GM12865 (cell line): ENCODE measurements at regions not wholly inside any gene's neighbourhood (a gene's known extent, or its start where the extent isn't known, plus 50 kb on each side); places are given as distances from the start of the nearest gene placed in this dataset.

Experiments used
- DNase-seq: peaks from one replicate; pipeline ENCODE4 v3.0.0; 2010; ENCODE audit warnings: low read depth
- H3K4me3 ChIP-seq: 2 replicates; pipeline ENCODE4 v1.5.1; 2011; ENCODE audit warnings: mild to moderate bottlenecking, low read depth, low read length, control low read depth
- TF ChIP-seq, protein P1 (sequence below): IDR thresholded peaks from 2 replicates; pipeline ENCODE4 v1.5.1; 2011; ENCODE audit warnings: low read length, control low read depth, low read depth, inconsistent platforms; ENCODE audit not compliant: insufficient read depth; ENCODE audit errors: missing control alignments

DNA sequence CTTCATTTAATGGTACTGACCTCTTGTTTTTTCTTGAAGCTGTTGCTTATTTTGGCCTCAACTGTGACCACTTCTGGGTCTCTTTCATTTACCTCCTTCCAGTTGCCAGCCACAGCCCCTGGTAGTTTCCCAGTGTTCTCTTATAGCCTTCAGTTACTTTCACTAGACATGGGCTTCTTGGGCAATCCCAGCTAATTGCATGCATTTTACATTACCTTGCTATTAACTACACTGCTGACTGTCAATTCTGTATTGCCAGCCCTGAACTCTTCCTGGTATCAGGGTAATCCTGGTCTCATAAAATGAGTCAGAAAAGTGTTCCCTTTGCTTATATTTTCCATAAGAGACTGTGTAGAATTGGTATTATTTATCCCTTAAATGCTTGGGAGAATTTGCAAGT is 195.8 kb upstream of the LARGE1 start:
- H3K4me3 ChIP-seq: no peak overlapping the region
- TF ChIP-seq, protein P1, sequence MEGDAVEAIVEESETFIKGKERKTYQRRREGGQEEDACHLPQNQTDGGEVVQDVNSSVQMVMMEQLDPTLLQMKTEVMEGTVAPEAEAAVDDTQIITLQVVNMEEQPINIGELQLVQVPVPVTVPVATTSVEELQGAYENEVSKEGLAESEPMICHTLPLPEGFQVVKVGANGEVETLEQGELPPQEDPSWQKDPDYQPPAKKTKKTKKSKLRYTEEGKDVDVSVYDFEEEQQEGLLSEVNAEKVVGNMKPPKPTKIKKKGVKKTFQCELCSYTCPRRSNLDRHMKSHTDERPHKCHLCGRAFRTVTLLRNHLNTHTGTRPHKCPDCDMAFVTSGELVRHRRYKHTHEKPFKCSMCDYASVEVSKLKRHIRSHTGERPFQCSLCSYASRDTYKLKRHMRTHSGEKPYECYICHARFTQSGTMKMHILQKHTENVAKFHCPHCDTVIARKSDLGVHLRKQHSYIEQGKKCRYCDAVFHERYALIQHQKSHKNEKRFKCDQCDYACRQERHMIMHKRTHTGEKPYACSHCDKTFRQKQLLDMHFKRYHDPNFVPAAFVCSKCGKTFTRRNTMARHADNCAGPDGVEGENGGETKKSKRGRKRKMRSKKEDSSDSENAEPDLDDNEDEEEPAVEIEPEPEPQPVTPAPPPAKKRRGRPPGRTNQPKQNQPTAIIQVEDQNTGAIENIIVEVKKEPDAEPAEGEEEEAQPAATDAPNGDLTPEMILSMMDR: no peak
- DNase-seq: no peak

DNA sequence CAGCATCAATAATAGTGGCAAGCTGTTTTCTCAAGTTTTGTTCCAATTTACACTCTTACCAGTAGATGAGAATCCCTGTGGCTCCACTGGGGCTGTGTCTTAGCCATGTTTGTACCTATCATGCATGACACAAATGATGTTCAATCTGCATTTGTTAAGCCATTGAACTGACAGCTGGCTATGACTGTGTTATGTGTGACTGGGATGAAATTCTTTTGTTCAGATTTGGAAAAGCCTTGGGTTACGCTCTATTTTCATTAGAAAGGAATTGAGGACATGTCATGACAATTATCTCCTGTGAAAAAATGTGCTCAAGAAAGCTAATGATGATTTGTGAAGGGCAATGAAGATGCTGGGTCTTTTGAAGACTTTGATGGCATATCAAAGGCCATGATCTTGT is 201.8 kb upstream of the LARGE1 start:
- no peak for DNase-seq
- TF ChIP-seq, protein P1: no peak
- no peak overlapping the region for H3K4me3 ChIP-seq

DNA sequence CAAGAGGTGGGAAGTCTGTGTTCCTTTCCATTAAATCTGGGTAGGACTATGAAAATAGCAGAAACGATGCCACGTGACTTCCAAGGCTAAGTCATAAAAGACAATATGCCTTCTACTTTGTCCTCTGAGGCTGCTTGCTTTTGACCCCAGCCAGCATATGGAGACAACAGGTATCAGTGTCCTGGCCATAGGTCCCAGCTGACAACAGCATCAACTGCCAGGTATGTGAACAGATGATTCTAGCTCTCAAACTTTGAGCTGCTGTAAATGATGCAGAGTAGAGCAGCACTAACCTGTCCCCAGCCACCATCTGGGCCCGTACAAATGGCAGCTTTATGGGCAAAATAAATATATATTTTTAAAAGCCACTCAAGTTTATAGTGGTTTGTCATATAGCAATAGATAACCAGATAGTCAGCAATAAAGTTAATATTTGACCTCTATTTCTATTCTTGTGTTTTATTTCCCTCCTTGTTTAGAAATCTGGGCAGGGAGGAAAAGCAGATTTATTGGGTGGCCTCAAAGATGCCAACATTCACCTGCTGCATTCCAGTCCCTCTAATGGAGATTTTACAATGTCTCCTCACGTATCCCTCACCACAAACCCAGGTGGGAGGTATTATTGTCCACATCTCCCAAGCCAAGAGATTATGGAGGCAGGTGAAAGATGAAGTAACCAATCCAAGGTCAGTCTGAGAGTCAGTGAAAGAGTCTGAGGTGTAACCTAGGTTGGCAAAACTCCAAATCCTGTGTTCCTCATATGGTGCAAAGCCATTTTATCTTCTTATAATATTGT is 209.6 kb upstream of the LARGE1 start:
- TF ChIP-seq, protein P1: no peak
- H3K4me3 ChIP-seq: no peak overlapping the region
- DNase-seq: no peak

DNA sequence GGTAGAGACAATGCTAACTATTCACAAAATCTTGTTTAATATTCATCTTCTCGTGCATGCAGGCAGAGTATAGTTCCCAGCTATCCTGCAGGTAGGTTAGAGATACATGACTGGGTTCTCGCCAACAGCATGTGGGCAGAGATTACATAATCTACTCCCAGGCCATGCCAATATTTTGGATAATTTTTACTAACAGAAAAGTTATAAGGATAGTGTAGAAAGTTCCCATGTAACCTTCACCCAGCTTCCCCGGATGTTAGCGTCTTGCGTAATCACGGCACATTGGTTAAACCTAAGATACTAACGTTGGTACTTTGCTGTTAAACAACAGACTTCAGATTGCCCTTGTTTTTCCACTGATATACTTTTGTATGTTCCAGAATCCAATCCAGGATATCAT is 215.5 kb upstream of the LARGE1 start:
- H3K4me3 ChIP-seq: no peak overlapping the region
- TF ChIP-seq, protein P1: no peak
- DNase-seq: no peak

DNA sequence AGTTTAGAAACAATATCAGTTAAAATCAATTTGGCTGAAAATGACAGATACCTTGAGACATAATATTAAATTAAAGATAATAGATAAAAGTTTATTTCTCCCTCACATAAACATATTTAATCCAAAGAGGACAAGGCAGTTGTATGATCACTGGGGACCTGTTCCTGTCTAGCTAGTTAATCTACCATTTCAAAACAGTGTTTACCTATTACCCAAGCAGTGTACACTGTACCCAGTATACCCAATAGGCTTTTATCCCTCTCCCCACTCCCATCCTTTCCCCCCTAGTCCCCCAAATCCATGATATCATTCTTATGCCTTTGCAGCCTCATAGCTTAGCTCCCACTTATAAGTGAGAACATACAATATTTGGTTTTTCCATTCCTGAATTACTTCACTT is 229.7 kb upstream of the LARGE1 start:
- H3K4me3 ChIP-seq: no peak overlapping the region

DNA sequence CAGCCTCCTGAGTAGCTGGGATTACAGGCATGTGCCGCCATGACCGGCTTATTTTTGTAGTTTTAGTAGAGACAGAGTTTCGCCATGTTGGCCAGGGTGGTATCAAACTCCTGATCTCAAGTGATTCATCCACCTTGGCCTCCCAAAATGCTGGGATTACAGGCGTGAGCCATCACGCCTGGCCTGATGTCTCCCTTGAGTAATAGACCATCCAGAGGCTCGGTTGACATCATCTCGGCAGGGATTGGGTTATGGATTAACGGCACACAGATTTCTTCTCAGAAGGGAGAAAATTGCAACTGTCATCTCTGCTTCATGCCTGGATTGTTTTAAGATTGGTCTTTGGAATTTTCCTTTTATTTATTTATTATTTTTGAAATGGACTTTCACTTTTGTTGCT is 239.2 kb upstream of the LARGE1 start:
- TF ChIP-seq, protein P1: no peak
- no peak for DNase-seq
- no peak overlapping the region for H3K4me3 ChIP-seq

More for the DNA sequence above, 229.7 kb upstream of the LARGE1 start:
- no peak for DNase-seq
- TF ChIP-seq, protein P1: no peak

DNA sequence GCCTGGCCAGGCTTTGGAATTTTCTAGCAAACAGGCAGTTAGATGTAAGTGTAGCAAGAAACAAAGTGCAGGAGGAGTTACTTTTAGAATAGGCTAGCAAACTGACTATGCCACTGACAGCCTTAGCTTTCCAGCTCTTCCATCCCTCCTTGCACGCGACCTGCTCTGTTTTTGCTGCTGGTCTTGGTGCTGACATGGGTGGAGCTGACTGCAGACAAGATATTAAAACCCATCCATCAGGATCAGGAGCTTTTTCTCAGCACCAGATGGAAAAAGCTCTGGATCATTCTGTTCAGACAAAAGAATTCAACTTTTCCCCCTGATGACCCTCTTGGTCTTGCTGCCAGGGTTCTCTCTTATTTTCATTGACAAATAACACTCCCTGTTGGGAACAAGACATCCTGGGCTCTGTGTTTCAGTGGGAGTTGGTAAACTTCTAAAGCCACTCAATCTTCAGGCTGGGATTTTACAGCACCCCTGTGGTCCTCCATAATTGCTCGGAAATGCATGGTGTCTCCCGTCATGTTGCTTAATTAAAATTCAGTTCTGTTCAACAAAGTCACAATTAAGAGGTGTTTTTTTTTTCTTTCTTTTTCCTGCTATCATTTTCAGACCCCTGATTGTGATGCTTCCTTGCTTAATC is 240.0 kb upstream of the LARGE1 start:
- TF ChIP-seq, protein P1: no peak
- DNase-seq: no peak
- H3K4me3 ChIP-seq: no peak overlapping the region
